Adipocyte (in vitro differentiated cells): ENCODE measurements at regions not wholly inside any gene's neighbourhood (a gene's known extent, or its start where the extent isn't known, plus 50 kb on each side); places are given as distances from the start of the nearest gene placed in this dataset.
"Not testable (repeated sequence)": the region's sequence is repeated elsewhere in the genome, so short reads cannot be mapped to it uniquely, and the experiment has no call there.

Experiments
- DNase-seq: peaks from one replicate; pipeline ENCODE4 v3.0.0-alpha.2; 2015; ENCODE audit warnings: low read depth
- H3K27me3 ChIP-seq: replicated peaks from 2 replicates; pipeline ENCODE4 v1.7.0; 2013; ENCODE audit warnings: mild to moderate bottlenecking, low read length, moderate library complexity; ENCODE audit not compliant: control insufficient read depth, insufficient read depth
- H3K36me3 ChIP-seq: 2 replicates; pipeline ENCODE4 v1.7.0; 2013; ENCODE audit warnings: low read length, mild to moderate bottlenecking, moderate library complexity; ENCODE audit not compliant: control insufficient read depth, insufficient read depth, severe bottlenecking
- H3K4me1 ChIP-seq: 2 replicates; pipeline ENCODE4 v1.7.0; 2013; ENCODE audit warnings: mild to moderate bottlenecking, low read length, moderate library complexity; ENCODE audit not compliant: control insufficient read depth, insufficient read depth
- H3K4me3 ChIP-seq: 2 replicates; pipeline ENCODE4 v1.7.0; 2013; ENCODE audit warnings: mild to moderate bottlenecking, low read length, moderate library complexity
- H3K9ac ChIP-seq: 2 replicates; pipeline ENCODE4 v1.7.0; 2013; ENCODE audit warnings: mild to moderate bottlenecking, low read length, moderate library complexity
- H3K9me3 ChIP-seq: 2 replicates; pipeline ENCODE4 v1.7.0; 2013; ENCODE audit warnings: mild to moderate bottlenecking, low read length, moderate library complexity; ENCODE audit not compliant: control insufficient read depth

DNA sequence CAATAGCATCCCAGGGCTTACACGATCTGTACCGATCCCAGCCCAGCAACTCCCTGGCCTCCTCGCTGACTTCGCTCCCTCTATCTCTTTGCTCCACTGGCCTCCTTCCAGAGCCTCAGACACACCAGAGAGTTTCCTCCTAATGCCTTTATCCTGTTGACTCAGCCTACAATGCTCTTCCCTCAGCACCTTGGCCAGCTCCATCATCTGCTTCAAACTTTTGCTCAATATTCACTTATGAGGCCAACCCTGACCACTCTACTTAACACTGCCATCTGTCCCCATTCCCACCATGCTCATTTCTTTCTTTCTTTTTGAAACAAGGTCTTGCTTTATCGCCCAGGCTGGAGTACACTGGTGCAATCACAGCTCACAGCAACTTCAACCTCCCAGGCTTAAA lies 180.9 kb downstream of the CEP170 start:
- not testable (repeated sequence) for H3K9ac ChIP-seq, H3K9me3 ChIP-seq, H3K4me3 ChIP-seq, H3K4me1 ChIP-seq, H3K36me3 ChIP-seq, H3K27me3 ChIP-seq, DNase-seq

DNA sequence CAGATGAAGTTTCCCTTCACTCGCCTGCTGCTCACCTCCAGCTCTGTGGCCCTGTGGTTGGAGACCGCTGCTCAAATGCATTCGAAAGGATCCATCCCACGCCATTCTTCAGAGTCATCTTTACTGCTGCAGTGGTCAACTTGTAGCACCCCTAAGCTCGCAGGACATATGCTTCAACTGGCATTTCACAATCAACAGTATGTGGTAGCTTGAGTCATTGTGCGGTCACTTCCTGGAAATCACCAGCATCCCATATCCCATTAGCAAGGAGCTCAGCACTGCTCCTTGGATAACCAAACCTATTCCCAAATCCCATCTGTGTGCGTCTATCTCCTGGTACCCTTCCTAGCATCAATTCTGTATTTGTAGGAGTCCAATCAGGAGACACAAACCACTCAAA lies 188.0 kb downstream of the CEP170 start:
- not testable (repeated sequence) for H3K4me1 ChIP-seq, H3K9me3 ChIP-seq, DNase-seq, H3K27me3 ChIP-seq, H3K9ac ChIP-seq, H3K36me3 ChIP-seq, H3K4me3 ChIP-seq

DNA sequence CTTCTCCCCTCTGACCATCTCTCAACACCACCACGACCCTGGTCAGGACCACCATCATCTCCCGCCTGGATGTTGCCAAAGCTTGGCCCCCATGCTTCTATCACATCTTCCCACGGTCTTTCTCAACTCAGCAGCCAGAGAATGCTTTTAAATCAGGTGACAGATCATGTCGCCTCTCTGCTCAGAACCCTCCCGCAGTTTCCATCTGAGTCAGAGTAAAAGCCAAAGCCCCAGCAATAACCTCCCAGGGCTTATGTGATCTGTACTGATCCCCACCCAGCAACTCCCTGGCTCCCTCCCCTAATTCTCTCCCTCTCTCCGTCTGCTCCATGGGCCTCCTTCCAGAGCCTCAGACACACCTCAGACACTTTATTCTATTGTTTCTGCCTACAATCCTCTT lies 193.1 kb downstream of the CEP170 start:
- H3K9me3 ChIP-seq, H3K4me3 ChIP-seq, H3K36me3 ChIP-seq, H3K9ac ChIP-seq, H3K4me1 ChIP-seq, DNase-seq, H3K27me3 ChIP-seq: not testable (repeated sequence)

DNA sequence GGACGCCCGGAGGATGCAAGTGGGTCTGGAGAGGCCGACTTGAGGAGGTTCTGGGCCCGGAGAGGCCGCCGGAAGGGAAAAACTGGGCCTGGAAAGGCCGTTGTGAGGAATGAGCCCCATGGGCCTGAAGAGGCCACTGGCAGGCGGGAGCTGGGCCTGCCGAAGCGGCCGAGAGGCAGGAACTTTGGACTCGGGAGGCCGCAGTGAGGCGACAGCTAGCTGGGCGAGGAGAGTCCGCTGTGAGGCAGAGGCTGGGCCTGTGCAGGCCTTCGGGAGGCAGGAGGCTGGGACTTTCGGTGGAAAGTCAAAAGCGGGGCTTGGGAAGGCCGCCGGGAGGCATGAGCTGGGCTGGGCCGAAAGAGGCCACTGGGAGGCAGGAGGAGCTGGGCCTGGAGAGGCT lies 199.6 kb downstream of the CEP170 start:
- not testable (repeated sequence) for H3K9me3 ChIP-seq, H3K9ac ChIP-seq, H3K4me1 ChIP-seq, H3K36me3 ChIP-seq, H3K4me3 ChIP-seq, H3K27me3 ChIP-seq, DNase-seq

DNA sequence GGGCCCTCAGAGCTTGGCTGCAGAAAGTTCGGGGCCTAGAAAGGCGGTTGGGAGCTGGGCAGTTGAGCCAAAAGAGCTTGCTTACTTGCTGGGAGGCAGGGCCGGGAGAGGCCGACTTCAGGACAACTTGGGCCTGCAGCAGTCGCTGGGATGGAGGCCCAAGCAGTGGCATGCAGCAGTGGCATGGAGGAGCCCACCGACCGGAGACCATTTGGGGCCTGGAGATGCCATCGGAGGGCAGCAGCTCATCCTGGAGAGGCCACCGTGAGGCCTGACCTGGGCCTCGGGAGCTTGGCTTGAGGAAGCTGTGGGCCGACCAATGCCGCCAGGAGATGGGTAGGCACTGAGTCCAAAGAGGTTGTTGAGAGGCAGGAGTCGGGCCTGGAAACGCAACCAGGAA lies 200.0 kb downstream of the CEP170 start:
- not testable (repeated sequence) for H3K4me3 ChIP-seq, H3K9ac ChIP-seq, DNase-seq, H3K27me3 ChIP-seq, H3K4me1 ChIP-seq, H3K36me3 ChIP-seq, H3K9me3 ChIP-seq

DNA sequence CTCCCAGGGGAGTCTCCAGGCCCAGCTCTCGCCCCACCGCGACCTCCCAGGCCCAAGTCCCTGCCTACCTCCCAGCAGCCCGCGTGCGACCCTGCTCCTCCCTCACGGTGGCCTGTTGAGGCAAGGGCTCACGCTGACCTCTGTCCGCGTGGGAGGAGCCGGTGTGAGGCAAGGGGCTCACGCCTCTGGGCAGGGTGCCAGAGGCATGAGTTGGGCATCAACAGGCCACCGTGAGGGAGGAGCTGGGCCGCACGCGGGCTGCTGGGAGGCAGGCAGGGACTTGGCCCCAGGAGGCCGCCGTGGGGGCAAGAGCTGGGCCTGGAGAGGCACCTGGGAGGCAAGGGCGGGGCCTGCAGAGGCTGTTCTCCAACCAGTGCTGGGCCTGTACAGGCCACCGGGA lies 200.4 kb downstream of the CEP170 start:
- not testable (repeated sequence) for H3K36me3 ChIP-seq, DNase-seq

DNA sequence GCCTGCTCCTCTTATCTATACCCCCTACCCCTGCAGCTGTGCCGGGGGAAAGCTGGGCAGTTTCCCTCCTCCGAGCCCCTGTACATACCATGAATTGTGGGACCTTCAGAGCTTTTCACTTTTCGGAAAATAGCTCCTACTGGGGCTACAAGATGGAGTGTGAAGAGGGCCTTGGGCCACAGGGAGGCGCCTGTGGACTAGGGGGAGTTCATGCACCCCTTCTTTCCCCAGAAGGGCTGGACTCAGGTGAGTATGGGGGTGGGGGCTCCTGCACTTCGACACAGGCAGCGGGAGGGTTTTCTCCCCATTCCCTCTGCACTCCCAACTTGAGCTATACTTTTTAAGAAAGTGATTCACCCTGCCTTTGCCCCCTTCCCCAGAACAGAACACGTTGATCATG lies 202.0 kb downstream of the CEP170 start:
- not testable (repeated sequence) for H3K9ac ChIP-seq, H3K4me1 ChIP-seq, H3K9me3 ChIP-seq, H3K36me3 ChIP-seq, H3K27me3 ChIP-seq, H3K4me3 ChIP-seq, DNase-seq

More for the DNA sequence above, 200.4 kb downstream of the CEP170 start:
- H3K27me3 ChIP-seq, H3K9me3 ChIP-seq, H3K4me1 ChIP-seq, H3K9ac ChIP-seq, H3K4me3 ChIP-seq: not testable (repeated sequence)

DNA sequence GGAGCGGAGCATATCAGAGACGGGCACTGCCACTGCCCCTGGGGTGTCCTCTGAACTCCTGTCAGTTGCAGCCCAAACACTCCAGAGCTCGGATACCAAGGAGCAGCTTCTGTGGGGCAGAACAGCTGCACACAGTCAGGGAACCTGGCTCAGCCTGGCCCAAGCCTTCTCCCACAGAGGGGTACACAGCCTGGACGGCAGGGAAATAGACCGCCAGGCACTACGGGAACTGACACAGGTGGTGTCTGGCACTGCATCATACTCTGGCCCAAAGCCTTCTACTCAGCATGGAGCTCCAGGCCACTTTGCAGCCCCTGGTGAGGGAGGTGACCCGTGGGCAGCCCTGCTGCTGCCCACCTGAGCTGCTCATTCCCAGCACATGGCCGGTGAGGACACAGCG lies 204.5 kb downstream of the CEP170 start:
- H3K4me1 ChIP-seq, DNase-seq, H3K9ac ChIP-seq, H3K36me3 ChIP-seq, H3K27me3 ChIP-seq, H3K9me3 ChIP-seq, H3K4me3 ChIP-seq: not testable (repeated sequence)

DNA sequence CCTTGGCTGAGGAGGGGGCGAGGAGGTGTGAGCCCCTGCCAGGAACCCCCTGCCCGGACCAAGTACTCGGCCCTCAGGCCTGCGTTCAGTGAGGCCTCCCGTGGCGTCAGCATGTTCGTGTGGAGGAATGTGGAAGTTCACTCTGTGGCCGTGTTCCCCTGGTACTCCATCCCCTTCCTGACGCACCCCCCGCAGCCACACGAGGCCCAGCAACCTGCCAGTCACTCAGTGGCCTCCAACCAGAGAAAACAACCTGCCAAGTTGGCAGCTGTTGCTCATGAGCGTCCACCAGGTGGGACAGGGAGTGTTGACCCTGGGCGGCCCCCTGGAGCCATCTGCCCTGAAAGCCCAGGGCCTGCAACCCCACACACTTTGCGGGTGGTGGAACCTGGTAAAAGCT lies 205.4 kb downstream of the CEP170 start:
- not testable (repeated sequence) for DNase-seq, H3K27me3 ChIP-seq, H3K36me3 ChIP-seq, H3K9ac ChIP-seq, H3K4me3 ChIP-seq, H3K9me3 ChIP-seq, H3K4me1 ChIP-seq

DNA sequence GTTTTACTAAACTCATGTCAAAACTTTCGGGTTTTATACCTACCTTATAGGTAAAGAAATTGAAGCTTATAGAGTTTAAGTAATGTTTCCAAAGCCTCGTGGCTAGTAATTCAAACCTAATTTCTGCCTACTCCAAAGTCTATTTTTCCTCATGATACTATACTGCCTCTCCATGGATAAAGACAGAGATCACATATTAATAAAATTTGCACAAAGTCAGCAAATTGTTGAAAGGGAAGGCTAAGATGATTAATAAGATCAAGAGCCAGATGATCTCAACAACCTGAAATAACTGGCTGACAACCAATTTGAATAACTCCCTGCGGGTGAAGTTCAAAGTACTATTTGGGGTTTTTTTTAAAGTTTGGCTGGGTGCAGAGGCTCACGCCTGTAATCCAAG lies 233.7 kb downstream of the CEP170 start:
- H3K27me3 ChIP-seq, H3K9ac ChIP-seq, H3K9me3 ChIP-seq, H3K4me3 ChIP-seq, H3K4me1 ChIP-seq, H3K36me3 ChIP-seq, DNase-seq: not testable (repeated sequence)

DNA sequence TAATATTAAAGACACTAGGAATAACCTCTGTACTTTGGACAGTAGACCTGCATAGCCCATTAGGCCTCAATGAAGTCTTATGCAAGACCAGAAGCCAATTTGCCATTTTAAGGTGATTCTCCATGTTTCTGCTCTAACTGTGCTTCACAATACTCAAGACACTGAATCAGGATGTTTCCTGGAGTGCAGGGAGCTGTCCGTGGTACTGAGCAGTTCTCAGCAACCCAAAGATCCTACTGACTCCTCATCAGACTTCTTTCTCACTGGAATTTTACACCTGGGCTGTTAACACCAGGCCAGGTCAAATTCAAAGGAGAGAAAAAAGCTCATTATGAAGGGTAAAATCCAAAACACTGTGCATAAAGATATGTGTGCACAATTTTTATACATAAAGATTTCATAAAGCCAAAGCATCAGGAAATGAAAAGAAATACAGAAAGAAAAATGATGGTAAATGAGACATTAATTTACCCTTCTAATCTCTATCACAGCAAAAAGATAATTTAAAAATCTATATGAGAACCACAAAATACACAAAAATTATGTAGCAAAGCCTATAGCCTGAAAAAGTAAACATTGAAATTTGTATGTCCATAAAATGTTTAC lies 235.9 kb downstream of the CEP170 start:
- H3K4me3 ChIP-seq, H3K4me1 ChIP-seq, H3K9ac ChIP-seq, H3K27me3 ChIP-seq, H3K36me3 ChIP-seq, DNase-seq, H3K9me3 ChIP-seq: not testable (repeated sequence)

DNA sequence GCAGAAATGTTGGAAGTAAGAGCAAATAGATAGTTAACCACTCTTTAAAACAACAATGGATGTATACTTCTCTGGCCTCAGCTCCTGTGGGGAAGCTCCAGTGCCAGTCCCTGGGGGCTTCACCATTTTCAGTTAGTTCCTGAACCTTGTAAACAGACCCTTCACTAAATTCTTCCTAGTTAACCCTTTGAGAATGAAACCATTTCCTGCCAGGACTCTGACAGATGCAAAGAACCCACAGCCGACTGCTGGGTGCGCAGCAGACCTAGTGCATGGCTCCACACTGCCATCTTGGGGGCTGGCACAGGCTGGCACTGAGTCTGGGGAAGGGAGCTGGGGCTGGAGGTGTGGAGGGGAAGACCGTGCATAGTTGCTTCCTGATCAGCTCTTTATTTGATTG lies 244.4 kb downstream of the CEP170 start:
- not testable (repeated sequence) for H3K9me3 ChIP-seq, DNase-seq, H3K4me1 ChIP-seq, H3K27me3 ChIP-seq, H3K9ac ChIP-seq, H3K36me3 ChIP-seq, H3K4me3 ChIP-seq
